ENCODE measurements at regions not wholly inside any gene's neighbourhood (a gene's known extent, or its start where the extent isn't known, plus 50 kb on each side); places are given as distances from the start of the nearest gene placed in this dataset.

GRCh38 chr10:3852147-3852904 lies 67.3 kb upstream of the KLF6 start (continued):
- TF ChIP-seq CLOCK (CRISPR knock-in tag; IDR thresholded peaks at IDR 0.05; ENCODE audit: borderline replicate concordance) (no peak), STAT6 (CRISPR knock-in tag; IDR thresholded peaks at IDR 0.05) (no peak), HNRNPH1 (optimal IDR thresholded peaks at IDR 0.05; ENCODE audit: low read depth, low read length) (no peak), ZNF77 (CRISPR knock-in tag; IDR thresholded peaks at IDR 0.05) (no peak), GTF2B (IDR thresholded peaks at IDR 0.05; ENCODE audit: extremely low read depth, insufficient read length) (no peak), CCNT2 (IDR thresholded peaks at IDR 0.05; ENCODE audit: borderline replicate concordance, extremely low read depth, insufficient read length, low read depth, low read length) (peak; percentile 42), TRIM24 (IDR thresholded peaks at IDR 0.05) (peak; percentile 31 to 68; a peak in 3 of 4 replicates), ZBTB17 (CRISPR knock-in tag; IDR thresholded peaks at IDR 0.05) (no peak), U2AF1 (optimal IDR thresholded peaks at IDR 0.05; ENCODE audit: low read depth, low read length) (no peak), HDAC8 (tag; IDR thresholded peaks at IDR 0.05) (no peak), GATA2 (CRISPR knock-in tag; IDR thresholded peaks at IDR 0.05) (0 out of 2 replicates have a peak, but pooled peaks have one; percentile 27), ZSCAN32 (CRISPR knock-in tag; IDR thresholded peaks at IDR 0.05) (no peak), TCF7 (IDR thresholded peaks at IDR 0.05; ENCODE audit: borderline replicate concordance) (0 out of 2 replicates have a peak, but pooled peaks have one; percentile 63), DACH1 (IDR thresholded peaks at IDR 0.05; ENCODE audit: partially characterized antibody) (no peak), KAT7 (CRISPR knock-in tag; IDR thresholded peaks at IDR 0.05; ENCODE audit: borderline replicate concordance) (no peak), NCOR1 (IDR thresholded peaks at IDR 0.05) (peak; percentile 35; the same call in 1 of the 2 replicates), HES1 (IDR thresholded peaks at IDR 0.05; ENCODE audit: low read depth) (no peak), HINFP (tag; conservative IDR thresholded peaks at IDR 0.05; ENCODE audit: low read depth) (0 out of 2 replicates have a peak, but pooled peaks have one; percentile 13), CXXC5 (CRISPR knock-in tag; IDR thresholded peaks at IDR 0.05) (peak; percentile 40), NCOA1 (IDR thresholded peaks at IDR 0.05; ENCODE audit: low read depth) (peak; percentile 56; the same call in 1 of the 2 replicates)

All from K562 (cell line).